Activated B cell treated with CpG ODN at 0.5 μM for 24 hours (primary cell): ENCODE measurements at regions not wholly inside any gene's neighbourhood (a gene's known extent, or its start where the extent isn't known, plus 50 kb on each side); places are given as distances from the start of the nearest gene placed in this dataset.
"Not testable (repeated sequence)": the region's sequence is repeated elsewhere in the genome, so short reads cannot be mapped to it uniquely, and the experiment has no call there.

Source experiments
- ATAC-seq: fragments of 200-7000 bp; cut with Tn5 transposase; one replicate; pipeline ENCODE4 v1.10.0; 2021; ENCODE audit warnings: low read depth, mild to moderate bottlenecking, moderate library complexity
- CTCF ChIA-PET: fragments of 350-600 bp; sonication (Branson Sonifier 250); formaldehyde crosslinking; loops from one replicate; lab custom pipeline; 2021; ENCODE audit warnings: antibody characterized with exemption; lab: Charles Lee
- POLR2A ChIA-PET: fragments of 350-600 bp; sonication (Branson Sonifier 250); formaldehyde crosslinking; loops from one replicate; lab custom pipeline; 2021; ENCODE audit warnings: antibody characterized with exemption; lab: Charles Lee
- DNase-seq: peaks from one replicate; pipeline ENCODE4 v3.0.0; 2022
- H3K27ac Mint-ChIP-seq: one replicate; pipeline ENCODE4 v1.8.0; 2020; ENCODE audit warnings: mixed read lengths
- H3K27me3 Mint-ChIP-seq: one replicate; pipeline ENCODE4 v1.8.0; 2021; ENCODE audit warnings: mixed read lengths
- H3K36me3 Mint-ChIP-seq: one replicate; pipeline ENCODE4 v1.8.0; 2021; ENCODE audit warnings: low read depth, mixed read lengths
- H3K4me1 Mint-ChIP-seq: one replicate; pipeline ENCODE4 v1.8.0; 2021; ENCODE audit warnings: mixed read lengths
- H3K4me3 Mint-ChIP-seq: one replicate; pipeline ENCODE4 v1.8.0; 2020; ENCODE audit warnings: mild to moderate bottlenecking, mixed read lengths
- H3K9me3 Mint-ChIP-seq: one replicate; pipeline ENCODE4 v1.8.0; 2020; ENCODE audit warnings: mixed read lengths
- intact Hi-C: fragments of 100-400 bp; cut with micrococcal nuclease; formaldehyde crosslinking; loops from one replicate; pipeline ENCODE4 v1.15.1; 2024
- TF ChIP-seq, protein P1 (sequence below): fragments of 200-600 bp; IDR thresholded peaks from one replicate; pipeline ENCODE4 v1.8.0; 2022; ENCODE audit warnings: antibody characterized with exemption, mild to moderate bottlenecking

DNA sequence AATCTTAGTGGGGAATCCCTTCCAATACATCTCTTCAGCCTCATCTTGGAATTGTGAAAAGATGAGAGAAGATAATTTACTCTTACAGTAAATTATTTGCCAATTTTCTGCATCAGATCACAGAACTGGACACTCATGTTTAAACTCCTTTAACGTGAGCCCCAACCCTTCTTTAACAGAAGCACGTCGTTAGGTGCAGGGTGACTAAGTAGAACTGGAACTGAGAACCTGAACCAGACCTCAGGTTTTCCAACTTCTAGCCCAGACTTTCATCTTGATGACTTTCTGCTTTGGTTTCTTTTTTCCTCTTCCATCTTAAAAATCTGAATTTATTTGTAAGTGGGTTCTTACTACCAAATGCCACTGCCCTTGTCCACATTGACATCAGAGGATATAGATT lies 57.2 kb upstream of the LYZL2 start:
- no peaks in the 10 kb centered on the region for H3K36me3 Mint-ChIP-seq
- DNase-seq (no peak), ATAC-seq (no peak)
- POLR2A ChIA-PET = no interaction called here
- intact Hi-C loops = loop anchor here (1.0 to 5.0 kb wide), 7 partner anchors 15 to 1122 kb away; no protein-coding TSS in a partner anchor
- TF ChIP-seq, protein P1, sequence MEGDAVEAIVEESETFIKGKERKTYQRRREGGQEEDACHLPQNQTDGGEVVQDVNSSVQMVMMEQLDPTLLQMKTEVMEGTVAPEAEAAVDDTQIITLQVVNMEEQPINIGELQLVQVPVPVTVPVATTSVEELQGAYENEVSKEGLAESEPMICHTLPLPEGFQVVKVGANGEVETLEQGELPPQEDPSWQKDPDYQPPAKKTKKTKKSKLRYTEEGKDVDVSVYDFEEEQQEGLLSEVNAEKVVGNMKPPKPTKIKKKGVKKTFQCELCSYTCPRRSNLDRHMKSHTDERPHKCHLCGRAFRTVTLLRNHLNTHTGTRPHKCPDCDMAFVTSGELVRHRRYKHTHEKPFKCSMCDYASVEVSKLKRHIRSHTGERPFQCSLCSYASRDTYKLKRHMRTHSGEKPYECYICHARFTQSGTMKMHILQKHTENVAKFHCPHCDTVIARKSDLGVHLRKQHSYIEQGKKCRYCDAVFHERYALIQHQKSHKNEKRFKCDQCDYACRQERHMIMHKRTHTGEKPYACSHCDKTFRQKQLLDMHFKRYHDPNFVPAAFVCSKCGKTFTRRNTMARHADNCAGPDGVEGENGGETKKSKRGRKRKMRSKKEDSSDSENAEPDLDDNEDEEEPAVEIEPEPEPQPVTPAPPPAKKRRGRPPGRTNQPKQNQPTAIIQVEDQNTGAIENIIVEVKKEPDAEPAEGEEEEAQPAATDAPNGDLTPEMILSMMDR = no peak
- peaks cover 2% of the 10 kb centered on the region for H3K4me1 Mint-ChIP-seq
- no peak overlapping the region for H3K4me3 Mint-ChIP-seq
- CTCF ChIA-PET = interaction anchor here (1.0 to 3.9 kb wide), 4 partner anchors 16 to 98 kb away, joined by 3 to 42 read pairs (median 18); no protein-coding TSS in a partner anchor
- no peaks in the 10 kb centered on the region for H3K9me3 Mint-ChIP-seq
- H3K27ac Mint-ChIP-seq = no peak overlapping the region
- peaks cover 27% of the 10 kb centered on the region for H3K27me3 Mint-ChIP-seq

DNA sequence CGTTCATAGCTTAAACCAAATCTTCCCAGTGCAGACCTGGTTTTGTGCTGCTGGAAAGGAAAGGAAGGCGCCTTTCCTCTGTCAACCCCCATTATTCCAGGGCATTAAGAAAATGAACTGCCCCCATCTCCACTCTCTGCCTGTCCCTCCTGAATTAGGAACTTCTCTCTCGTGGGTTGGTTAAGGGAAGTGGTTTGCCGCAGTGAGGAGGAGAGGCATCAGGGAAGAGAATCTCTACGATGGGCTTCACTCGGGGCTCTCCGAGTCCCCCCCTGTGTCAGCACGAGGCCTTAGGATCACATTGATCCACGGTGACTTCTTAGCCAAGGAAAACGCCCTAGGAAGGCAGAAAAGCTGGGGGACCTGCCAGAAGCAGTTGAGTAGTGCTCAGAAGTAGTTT lies 53.9 kb upstream of the LYZL2 start:
- peaks cover 40% of the 10 kb centered on the region for H3K27me3 Mint-ChIP-seq

DNA sequence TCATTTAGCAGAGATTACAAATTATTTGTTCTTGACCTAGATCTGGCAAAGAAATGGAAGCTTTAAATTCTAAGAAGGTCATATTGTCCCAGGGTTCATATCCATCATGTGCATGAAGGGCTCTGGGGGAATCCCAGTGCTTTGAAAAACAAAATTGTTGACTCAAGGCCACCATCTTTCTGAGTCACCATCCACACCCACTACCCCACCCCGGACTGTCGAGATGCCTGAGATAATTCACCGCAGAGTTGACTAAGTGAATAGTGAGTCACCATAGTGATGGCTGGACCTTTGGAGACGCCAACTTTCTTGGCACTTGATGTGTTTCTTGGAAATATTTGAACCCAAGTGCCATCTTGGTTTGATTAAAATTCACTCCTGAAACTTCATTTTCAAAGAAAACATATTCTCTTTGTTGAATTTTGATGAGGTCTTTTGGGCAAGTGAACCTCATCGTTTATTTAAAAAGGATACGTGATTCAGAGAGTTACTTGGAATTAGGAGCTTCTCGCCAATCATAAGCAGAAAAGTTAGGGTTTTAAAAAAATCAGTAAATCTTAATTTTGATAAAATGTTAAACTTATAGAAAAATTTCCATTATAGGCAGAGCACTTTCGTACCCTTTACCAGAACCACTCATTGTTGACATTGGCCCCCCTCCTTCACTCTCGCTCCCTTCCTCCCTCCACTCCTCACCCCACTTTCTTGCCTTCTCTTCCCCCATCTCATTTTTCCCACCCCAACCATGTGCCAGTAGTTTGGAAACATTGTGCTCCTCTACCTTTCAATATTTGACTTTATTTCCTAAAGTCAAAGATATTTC lies 53.0 kb upstream of the LYZL2 start:
- H3K4me1 Mint-ChIP-seq, POLR2A ChIA-PET, DNase-seq, H3K27ac Mint-ChIP-seq, H3K4me3 Mint-ChIP-seq, H3K9me3 Mint-ChIP-seq, H3K36me3 Mint-ChIP-seq, intact Hi-C loops, CTCF ChIA-PET, ATAC-seq: not testable (repeated sequence)
- peaks cover 38% of the 10 kb centered on the region for H3K27me3 Mint-ChIP-seq

More for the DNA sequence above, 53.9 kb upstream of the LYZL2 start:
- H3K27ac Mint-ChIP-seq = no peak overlapping the region
- H3K9me3 Mint-ChIP-seq = peaks cover 2% of the 10 kb centered on the region
- ChIA-PET POLR2A (no interaction called here), CTCF (no interaction called here)
- intact Hi-C loops = no loop called here
- peaks cover 2% of the 10 kb centered on the region for H3K4me1 Mint-ChIP-seq
- DNase-seq (no peak), ATAC-seq (no peak)
- TF ChIP-seq, protein P1 = no peak
- no peak overlapping the region for H3K4me3 Mint-ChIP-seq
- no peaks in the 10 kb centered on the region for H3K36me3 Mint-ChIP-seq

DNA sequence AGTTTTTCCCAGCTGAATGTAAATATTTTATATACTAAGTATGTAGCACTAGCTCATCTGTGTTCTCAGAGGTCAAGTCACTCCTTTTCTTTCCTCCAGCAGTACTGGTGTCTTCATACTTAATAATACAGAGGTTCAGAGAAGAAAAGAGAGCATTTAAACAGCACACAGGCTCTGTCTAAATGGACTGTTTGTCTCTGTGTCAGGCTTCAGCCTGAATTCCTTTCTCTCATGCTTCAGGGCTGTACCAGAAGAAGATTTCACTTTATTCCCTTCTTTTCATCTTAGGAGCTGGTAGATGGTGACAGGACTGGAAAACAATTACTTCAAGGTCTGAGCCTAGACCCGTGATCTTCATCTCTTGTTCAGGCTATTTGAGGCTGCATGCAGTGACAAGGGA lies 51.4 kb upstream of the LYZL2 start:
- Mint-ChIP-seq H3K9me3 (peaks cover 2% of the 10 kb centered on the region), H3K4me3 (no peak overlapping the region), H3K36me3 (no peaks in the 10 kb centered on the region), H3K4me1 (peaks cover 2% of the 10 kb centered on the region), H3K27ac (no peak overlapping the region), H3K27me3 (peaks cover 32% of the 10 kb centered on the region)
- DNase-seq (no peak), ATAC-seq (no peak)
- intact Hi-C loops = no loop called here
- ChIA-PET POLR2A (no interaction called here), CTCF (interaction anchor here (0.7 to 1.6 kb wide), 2 partner anchors 11 to 683 kb away, joined by 3 to 5 read pairs; no protein-coding TSS in a partner anchor)
- TF ChIP-seq, protein P1 = no peak
